SU-DHL-6 (cell line): ENCODE measurements at regions not wholly inside any gene's neighbourhood (a gene's known extent, or its start where the extent isn't known, plus 50 kb on each side); places are given as distances from the start of the nearest gene placed in this dataset.

Source experiments
- H2AFZ ChIP-seq: fragments of 200-600 bp; sonication (generic); 2 replicates; pipeline ENCODE4 v1.6.1; 2014; ENCODE audit warnings: low read depth, mild to moderate bottlenecking, moderate library complexity, mixed read lengths, antibody characterized with exemption, low read length; ENCODE audit not compliant: severe bottlenecking
- H3F3A ChIP-seq: fragments of 200-600 bp; shearing (Covaris generic); 2 replicates; pipeline ENCODE4 v1.6.0; 2016; ENCODE audit warnings: antibody characterized with exemption, mild to moderate bottlenecking; ENCODE audit not compliant: insufficient read depth
- H3K27ac ChIP-seq: fragments of 200-600 bp; sonication (generic); 2 replicates; pipeline ENCODE4 v1.5.1; 2016; ENCODE audit warnings: low read depth, mild to moderate bottlenecking, low read length, moderate library complexity, mixed read lengths
- H3K27me3 ChIP-seq: fragments of 200-600 bp; sonication (generic), shearing (Covaris generic); 2 replicates; pipeline ENCODE4 v1.6.0; 2014; ENCODE audit warnings: mild to moderate bottlenecking, low read length
- H3K36me3 ChIP-seq: fragments of 200-600 bp; sonication (generic); 2 replicates; pipeline ENCODE4 v1.6.1; 2014; ENCODE audit warnings: mild to moderate bottlenecking, low read length, mixed read lengths
- H3K4me2 ChIP-seq: fragments of 300-600, 200-600 bp; shearing (Covaris generic), sonication (generic); 2 replicates; pipeline ENCODE4 v1.6.0; 2014; ENCODE audit warnings: low read length, low read depth, mild to moderate bottlenecking; ENCODE audit not compliant: poor library complexity, severe bottlenecking
- H3K4me3 ChIP-seq: fragments of 200-600 bp; sonication (generic); 2 replicates; pipeline ENCODE4 v1.5.1; 2014; ENCODE audit warnings: antibody characterized with exemption, low read length, mild to moderate bottlenecking, mixed read lengths; ENCODE audit not compliant: insufficient read depth, poor library complexity, severe bottlenecking
- H3K79me2 ChIP-seq: fragments of 200-600 bp; sonication (generic); 2 replicates; pipeline ENCODE4 v1.6.1; 2014; ENCODE audit warnings: mild to moderate bottlenecking, low read length, moderate library complexity; ENCODE audit not compliant: insufficient read depth
- H3K9ac ChIP-seq: fragments of 200-600 bp; sonication (generic); 2 replicates; pipeline ENCODE4 v1.7.0; 2014; ENCODE audit warnings: mild to moderate bottlenecking, low read length
- H3K9me2 ChIP-seq: fragments of 200-600 bp; sonication (generic); replicated peaks from 2 replicates; pipeline ENCODE4 v1.6.1; 2014; ENCODE audit warnings: low read length; ENCODE audit not compliant: insufficient read depth
- H3K9me3 ChIP-seq: fragments of 200-600 bp; sonication (generic); 2 replicates; pipeline ENCODE4 v1.6.1; 2014; ENCODE audit warnings: low read length, mixed read lengths; ENCODE audit not compliant: insufficient read depth
- H4K20me1 ChIP-seq: fragments of 200-600 bp; sonication (generic); 2 replicates; pipeline ENCODE4 v1.6.1; 2014; ENCODE audit warnings: low read depth, mild to moderate bottlenecking, antibody characterized with exemption, low read length, moderate library complexity, mixed read lengths
- EZH2phosphoT487 ChIP-seq: fragments of 200-600 bp; sonication (generic), shearing (Covaris generic); conservative IDR thresholded peaks from 2 replicates; pipeline ENCODE4 v1.6.1; 2018; ENCODE audit warnings: mild to moderate bottlenecking, antibody characterized with exemption, low read length, moderate library complexity, mixed read lengths
- TF ChIP-seq, protein P1 (sequence below): fragments of 200-600 bp; sonication (generic); IDR thresholded peaks from one replicate; pipeline ENCODE4 v1.5.1; 2017; ENCODE audit warnings: antibody characterized with exemption, mild to moderate bottlenecking, low read length, moderate library complexity; ENCODE audit not compliant: insufficient read depth, poor library complexity, severe bottlenecking

GRCh38 chr17:65389949-65390348 is 171.5 kb downstream of the AXIN2 start:
- Histone ChIP-seq H3K36me3 (no peaks in the 10 kb centered on the region), H3K27ac (no peak overlapping the region), H3K9me3 (no peaks in the 10 kb centered on the region), H3K9me2 (no peaks in the 10 kb centered on the region), H3K9ac (no peak overlapping the region), H4K20me1 (no peaks in the 10 kb centered on the region), H3K79me2 (no peaks in the 10 kb centered on the region), H3K4me3 (no peak overlapping the region), H3F3A (no peaks in the 10 kb centered on the region), H3K27me3 (no peaks in the 10 kb centered on the region), H2AFZ (no peak overlapping the region), H3K4me2 (no peak overlapping the region)
- no peak for TF ChIP-seq EZH2phosphoT487
- TF ChIP-seq, protein P1, sequence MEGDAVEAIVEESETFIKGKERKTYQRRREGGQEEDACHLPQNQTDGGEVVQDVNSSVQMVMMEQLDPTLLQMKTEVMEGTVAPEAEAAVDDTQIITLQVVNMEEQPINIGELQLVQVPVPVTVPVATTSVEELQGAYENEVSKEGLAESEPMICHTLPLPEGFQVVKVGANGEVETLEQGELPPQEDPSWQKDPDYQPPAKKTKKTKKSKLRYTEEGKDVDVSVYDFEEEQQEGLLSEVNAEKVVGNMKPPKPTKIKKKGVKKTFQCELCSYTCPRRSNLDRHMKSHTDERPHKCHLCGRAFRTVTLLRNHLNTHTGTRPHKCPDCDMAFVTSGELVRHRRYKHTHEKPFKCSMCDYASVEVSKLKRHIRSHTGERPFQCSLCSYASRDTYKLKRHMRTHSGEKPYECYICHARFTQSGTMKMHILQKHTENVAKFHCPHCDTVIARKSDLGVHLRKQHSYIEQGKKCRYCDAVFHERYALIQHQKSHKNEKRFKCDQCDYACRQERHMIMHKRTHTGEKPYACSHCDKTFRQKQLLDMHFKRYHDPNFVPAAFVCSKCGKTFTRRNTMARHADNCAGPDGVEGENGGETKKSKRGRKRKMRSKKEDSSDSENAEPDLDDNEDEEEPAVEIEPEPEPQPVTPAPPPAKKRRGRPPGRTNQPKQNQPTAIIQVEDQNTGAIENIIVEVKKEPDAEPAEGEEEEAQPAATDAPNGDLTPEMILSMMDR = no peak

DNA sequence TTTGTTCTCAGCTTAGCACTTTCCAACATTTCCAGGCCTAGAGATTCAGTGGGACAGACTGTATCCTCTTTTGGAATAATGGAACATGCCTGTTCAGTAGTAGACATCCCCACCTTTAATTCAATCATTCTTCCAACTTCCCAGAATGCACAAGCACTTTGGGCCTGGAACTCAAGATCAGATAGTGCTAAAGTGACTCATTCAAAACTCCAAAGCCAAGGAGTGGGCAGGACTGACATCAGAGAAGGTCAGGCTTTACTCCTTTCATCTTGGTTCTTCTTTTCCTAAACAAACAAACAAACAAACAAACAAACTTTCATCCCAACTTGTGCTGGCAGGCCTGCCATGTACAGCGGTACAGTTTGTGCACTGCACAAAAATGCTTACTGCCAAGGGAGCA is 172.0 kb downstream of the AXIN2 start:
- no peak for TF ChIP-seq EZH2phosphoT487
- TF ChIP-seq, protein P1 = no peak
- H3K9ac ChIP-seq = no peak overlapping the region
- no peaks in the 10 kb centered on the region for H4K20me1 ChIP-seq
- no peaks in the 10 kb centered on the region for H3K79me2 ChIP-seq
- no peaks in the 10 kb centered on the region for H3K9me2 ChIP-seq
- no peak overlapping the region for H3K27ac ChIP-seq
- no peaks in the 10 kb centered on the region for H3K36me3 ChIP-seq
- no peak overlapping the region for H3K4me2 ChIP-seq
- no peak overlapping the region for H3K4me3 ChIP-seq
- H2AFZ ChIP-seq = no peak overlapping the region
- no peaks in the 10 kb centered on the region for H3K27me3 ChIP-seq
- H3F3A ChIP-seq = no peaks in the 10 kb centered on the region
- H3K9me3 ChIP-seq = no peaks in the 10 kb centered on the region

- no peaks in the 10 kb centered on the region for H3K36me3 ChIP-seq
- H3K4me3 ChIP-seq = no peak overlapping the region
- H3F3A ChIP-seq = no peaks in the 10 kb centered on the region
- no peak for TF ChIP-seq EZH2phosphoT487
- TF ChIP-seq, protein P1 = no peak
- H3K79me2 ChIP-seq = no peaks in the 10 kb centered on the region
- H4K20me1 ChIP-seq = no peaks in the 10 kb centered on the region
- no peaks in the 10 kb centered on the region for H3K27me3 ChIP-seq
- no peak overlapping the region for H2AFZ ChIP-seq
- H3K9me3 ChIP-seq = no peaks in the 10 kb centered on the region
- no peak overlapping the region for H3K9ac ChIP-seq
- no peak overlapping the region for H3K27ac ChIP-seq
- no peaks in the 10 kb centered on the region for H3K9me2 ChIP-seq
- H3K4me2 ChIP-seq = no peak overlapping the region
These were observed 172.5 kb downstream of the AXIN2 start for GRCh38 chr17:65388911-65389310.

DNA sequence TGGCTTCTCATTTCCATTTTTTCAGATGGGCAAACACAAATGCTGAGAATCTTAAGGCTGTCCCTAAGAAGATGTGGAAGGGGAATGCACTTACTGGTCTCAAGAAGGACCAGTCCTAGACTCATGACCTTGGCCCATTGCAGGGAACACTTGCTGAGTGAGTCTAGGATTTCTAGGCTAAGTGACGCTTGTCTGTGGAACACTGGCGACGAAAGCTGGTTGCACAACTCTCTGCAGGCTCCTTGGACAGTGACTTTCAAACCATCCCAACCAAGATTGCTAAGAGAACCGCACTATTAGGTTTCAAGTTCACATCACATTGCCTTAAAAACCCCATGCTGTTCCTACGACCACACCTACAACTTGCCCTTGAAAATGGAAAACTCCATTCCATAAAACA is 174.1 kb downstream of the AXIN2 start:
- TF ChIP-seq, protein P1 = no peak
- no peak for TF ChIP-seq EZH2phosphoT487
- H3K27me3 ChIP-seq = no peaks in the 10 kb centered on the region
- no peak overlapping the region for H3K4me2 ChIP-seq
- H3K36me3 ChIP-seq = no peaks in the 10 kb centered on the region
- no peak overlapping the region for H3K27ac ChIP-seq
- H3K4me3 ChIP-seq = no peak overlapping the region
- H3F3A ChIP-seq = no peaks in the 10 kb centered on the region
- no peaks in the 10 kb centered on the region for H3K9me3 ChIP-seq
- H3K79me2 ChIP-seq = no peaks in the 10 kb centered on the region
- H2AFZ ChIP-seq = no peak overlapping the region
- H3K9ac ChIP-seq = no peak overlapping the region
- H3K9me2 ChIP-seq = no peaks in the 10 kb centered on the region
- no peaks in the 10 kb centered on the region for H4K20me1 ChIP-seq
